ENCODE measurements at regions not wholly inside any gene's neighbourhood (a gene's known extent, or its start where the extent isn't known, plus 50 kb on each side); places are given as distances from the start of the nearest gene placed in this dataset.

GRCh38 chr2:217660423-217660822 is 342.4 kb downstream of the TNS1 start:
- DNase-seq (ENCODE audit: low read depth in 4 of 4, low spot score in 3 of 4) = no peak

GRCh38 chr2:217658806-217659205 is 344.0 kb downstream of the TNS1 start:
- no peak for DNase-seq (ENCODE audit: low read depth in 4 of 4, low spot score in 3 of 4)

GRCh38 chr2:217657252-217657651 is 345.5 kb downstream of the TNS1 start:
- DNase-seq (ENCODE audit: low read depth in 4 of 4, low spot score in 3 of 4) = no peak

GRCh38 chr2:217656316-217656715 is 346.5 kb downstream of the TNS1 start:
- DNase-seq (ENCODE audit: low read depth in 4 of 4, low spot score in 3 of 4) = no peak

- no peak for DNase-seq (ENCODE audit: low read depth in 4 of 4, low spot score in 3 of 4)
Measured at GRCh38 chr2:217655651-217656050, 347.1 kb downstream of the TNS1 start.

GRCh38 chr2:217654168-217654567 is 348.6 kb downstream of the TNS1 start:
- no peak for DNase-seq (ENCODE audit: low read depth in 4 of 4, low spot score in 3 of 4)

- DNase-seq (ENCODE audit: low read depth in 4 of 4, low spot score in 3 of 4) = no peak
Measured at GRCh38 chr2:217652761-217653639, 349.8 kb downstream of the TNS1 start.

GRCh38 chr2:217650716-217651360 is 352.0 kb downstream of the TNS1 start:
- DNase-seq (ENCODE audit: low read depth in 4 of 4, low spot score in 3 of 4) = peak; percentile 59 to 85 (median 80)

GRCh38 chr2:217650229-217650628 is 352.6 kb downstream of the TNS1 start:
- no peak for DNase-seq (ENCODE audit: low read depth in 4 of 4, low spot score in 3 of 4)

GRCh38 chr2:217647925-217648324 is 354.9 kb downstream of the TNS1 start:
- no peak for DNase-seq (ENCODE audit: low read depth in 4 of 4, low spot score in 3 of 4)

GRCh38 chr2:217647226-217647625 is 355.6 kb downstream of the TNS1 start:
- DNase-seq (ENCODE audit: low read depth in 4 of 4, low spot score in 3 of 4) = no peak

GRCh38 chr2:217645896-217646295 is 356.9 kb downstream of the TNS1 start:
- DNase-seq (ENCODE audit: low read depth in 4 of 4, low spot score in 3 of 4) = no peak

- no peak for DNase-seq (ENCODE audit: low read depth in 4 of 4, low spot score in 3 of 4)
Measured at GRCh38 chr2:217643789-217644301, 358.9 kb downstream of the TNS1 start.

- no peak for DNase-seq (ENCODE audit: low read depth in 4 of 4, low spot score in 3 of 4)
Measured at GRCh38 chr2:217642944-217643343, 359.9 kb downstream of the TNS1 start.

GRCh38 chr2:217641960-217642359 is 360.8 kb downstream of the TNS1 start:
- no peak for DNase-seq (ENCODE audit: low read depth in 4 of 4, low spot score in 3 of 4)

GRCh38 chr2:217639481-217639880 is 363.3 kb downstream of the TNS1 start:
- no peak for DNase-seq (ENCODE audit: low read depth in 4 of 4, low spot score in 3 of 4)

GRCh38 chr2:217638533-217638932 is 364.3 kb downstream of the TNS1 start:
- DNase-seq (ENCODE audit: low read depth in 4 of 4, low spot score in 3 of 4) = no peak

- no peak for DNase-seq (ENCODE audit: low read depth in 4 of 4, low spot score in 3 of 4)
Measured at GRCh38 chr2:217638031-217638430, 364.8 kb downstream of the TNS1 start.

- no peak for DNase-seq (ENCODE audit: low read depth in 4 of 4, low spot score in 3 of 4)
Measured at GRCh38 chr2:217636991-217637561, 365.7 kb downstream of the TNS1 start.

- no peak for DNase-seq (ENCODE audit: low read depth in 4 of 4, low spot score in 3 of 4)
Measured at GRCh38 chr2:217636578-217636977, 366.2 kb downstream of the TNS1 start.

- no peak for DNase-seq (ENCODE audit: low read depth in 4 of 4, low spot score in 3 of 4)
Measured at GRCh38 chr2:217634871-217635270, 367.9 kb downstream of the TNS1 start.

All from right renal pelvis (tissue), 4 donors.